Stimulated activated CD4-positive, alpha-beta T cell treated with anti-CD3 and anti-CD28 coated beads, Interleukin-1b, Interleukin-23, amount 100 ng/mL, for 4 hours (primary cell): ENCODE measurements at regions not wholly inside any gene's neighbourhood (a gene's known extent, or its start where the extent isn't known, plus 50 kb on each side); places are given as distances from the start of the nearest gene placed in this dataset.

Experiments
- DNase-seq, 2 donors: peaks; one replicate each; pipeline ENCODE4 v3.0.0-alpha.2; 2020; ENCODE audit warnings: low read depth in 2 of 2

DNA sequence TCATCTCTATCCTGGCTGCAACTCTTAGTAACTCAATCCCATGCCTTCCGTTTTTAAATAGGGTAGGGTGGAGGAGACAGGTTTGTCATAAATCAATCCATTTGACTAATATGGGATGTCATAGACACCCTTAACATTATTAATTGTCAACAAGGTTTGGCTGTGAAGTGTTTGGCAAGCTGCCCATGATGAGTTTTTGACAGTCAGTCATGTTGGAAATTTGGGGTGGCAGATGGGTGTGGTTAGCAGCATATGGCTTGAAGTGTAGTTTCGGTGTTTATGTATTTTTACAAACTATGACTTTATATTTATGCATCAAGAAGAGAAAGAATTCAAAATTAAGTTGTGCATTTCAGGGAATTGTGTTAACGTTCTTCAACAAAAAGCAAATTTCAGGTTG is 221.8 kb upstream of the CDH5 start:
- DNase-seq: no peak

DNA sequence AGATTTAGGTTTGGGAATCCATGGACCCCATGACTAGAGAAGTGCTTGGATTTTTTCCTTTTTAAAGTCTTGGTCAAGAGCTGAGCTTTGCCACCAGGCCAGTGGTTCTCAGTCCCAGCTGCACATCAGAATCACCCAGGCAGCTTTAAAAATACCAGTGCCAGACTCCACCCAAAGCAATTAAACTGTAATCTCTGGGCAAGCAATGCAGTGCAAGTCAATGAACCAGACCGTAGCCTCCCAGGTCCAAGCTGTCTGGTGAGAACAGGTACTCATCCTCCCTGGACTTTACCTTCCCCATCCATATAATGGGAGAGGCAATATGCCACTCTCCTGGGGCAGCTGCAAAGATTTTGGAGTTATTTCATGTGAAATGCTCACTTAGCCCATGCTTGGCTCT is 223.1 kb upstream of the CDH5 start:
- DNase-seq: no peak

DNA sequence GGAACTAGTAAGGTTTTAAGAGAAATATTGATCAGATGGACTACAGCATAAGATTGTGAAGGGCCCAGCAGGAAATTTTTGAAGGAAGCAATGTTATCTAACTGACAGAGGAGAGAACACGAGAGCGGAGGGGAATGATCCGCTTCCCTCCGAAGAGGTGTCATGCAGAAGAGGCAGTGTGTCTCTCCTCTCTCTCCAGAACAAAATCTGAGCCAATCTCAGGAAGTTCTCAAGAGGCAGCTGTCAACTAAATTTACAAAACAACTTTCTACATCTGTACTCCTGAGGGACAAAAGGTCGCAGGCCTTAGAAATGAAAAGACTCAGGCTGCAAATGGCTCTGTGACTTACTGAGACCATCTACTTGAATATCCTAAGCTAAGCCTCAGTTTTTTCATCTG is 224.6 kb upstream of the CDH5 start:
- DNase-seq: no peak

DNA sequence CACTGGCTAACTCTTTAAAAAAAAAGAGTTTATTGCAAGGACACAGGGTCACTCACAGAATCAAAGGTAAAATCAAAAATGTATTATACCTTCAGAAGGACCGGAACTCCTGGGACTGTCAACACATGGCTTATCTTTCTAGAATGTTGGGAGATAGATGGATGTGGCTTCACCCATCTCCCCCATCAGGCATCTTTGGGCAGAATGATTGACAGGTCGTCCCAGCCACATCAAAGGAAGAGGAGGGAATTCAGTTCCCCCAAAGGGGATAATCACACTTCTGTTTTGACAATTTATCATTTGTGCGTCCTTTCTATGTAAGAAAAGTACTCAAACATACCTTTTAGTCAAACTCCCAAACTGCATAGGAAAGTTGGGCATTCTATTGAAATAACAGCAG is 228.6 kb upstream of the CDH5 start:
- DNase-seq: no peak

GRCh38 chr16:66136841-66137240 is 229.7 kb upstream of the CDH5 start:
- no peak for DNase-seq

GRCh38 chr16:66135838-66136237 is 230.7 kb upstream of the CDH5 start:
- DNase-seq: no peak

GRCh38 chr16:66135421-66135831 is 231.1 kb upstream of the CDH5 start:
- no peak for DNase-seq

- DNase-seq: no peak
These were observed 231.6 kb upstream of the CDH5 start for GRCh38 chr16:66134875-66135274.

DNA sequence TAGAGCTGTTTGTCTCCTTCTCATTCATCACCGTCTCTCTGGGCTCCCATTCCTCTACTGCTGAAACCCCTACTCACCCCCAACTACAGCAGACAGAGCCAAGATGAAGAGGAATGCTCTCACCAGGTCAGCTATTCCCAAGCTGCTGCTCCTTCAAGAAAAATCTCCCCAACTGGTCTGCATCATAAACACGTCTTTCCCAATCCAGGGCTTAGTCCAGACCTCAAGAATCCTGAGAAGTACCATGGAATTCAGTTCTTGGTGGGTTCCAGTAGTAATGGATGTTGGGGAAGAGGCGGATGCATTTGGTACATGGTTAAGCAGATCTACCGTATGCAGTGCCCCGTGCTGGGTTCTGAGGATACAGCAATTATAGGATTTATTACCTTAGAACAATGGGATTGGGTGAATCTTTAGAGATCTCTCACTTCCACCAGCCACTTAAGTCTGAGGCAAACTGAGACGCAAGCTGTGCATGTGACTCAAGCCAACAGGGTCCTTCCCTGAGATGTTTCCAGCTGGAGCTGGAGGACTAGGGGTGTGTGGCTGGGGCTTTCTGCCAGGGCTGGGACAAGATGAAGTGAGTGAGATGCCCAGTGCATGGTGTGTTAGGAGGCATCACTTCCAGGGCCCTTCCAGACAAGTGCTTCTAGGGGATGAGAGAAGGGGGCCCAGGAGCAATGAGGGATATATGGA is 232.7 kb upstream of the CDH5 start:
- DNase-seq: no peak

DNA sequence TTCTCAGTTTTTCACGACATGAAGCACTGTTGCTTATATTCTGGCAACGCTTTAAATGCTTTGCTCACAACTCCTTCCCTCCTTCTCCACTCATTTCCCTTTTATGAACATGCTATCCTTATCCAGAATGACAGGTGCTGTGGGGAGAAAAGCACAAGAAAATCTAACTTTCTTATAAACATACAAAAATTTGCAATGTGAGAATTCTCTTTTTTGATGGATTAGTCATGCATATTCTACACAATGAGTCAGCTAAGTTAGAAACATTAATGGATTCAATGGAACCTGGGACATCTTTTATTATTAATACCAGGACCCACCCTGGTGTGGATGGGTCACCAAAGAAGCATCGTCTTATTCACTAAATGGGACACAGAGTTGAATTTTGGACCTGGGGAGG is 234.6 kb upstream of the CDH5 start:
- DNase-seq: no peak

DNA sequence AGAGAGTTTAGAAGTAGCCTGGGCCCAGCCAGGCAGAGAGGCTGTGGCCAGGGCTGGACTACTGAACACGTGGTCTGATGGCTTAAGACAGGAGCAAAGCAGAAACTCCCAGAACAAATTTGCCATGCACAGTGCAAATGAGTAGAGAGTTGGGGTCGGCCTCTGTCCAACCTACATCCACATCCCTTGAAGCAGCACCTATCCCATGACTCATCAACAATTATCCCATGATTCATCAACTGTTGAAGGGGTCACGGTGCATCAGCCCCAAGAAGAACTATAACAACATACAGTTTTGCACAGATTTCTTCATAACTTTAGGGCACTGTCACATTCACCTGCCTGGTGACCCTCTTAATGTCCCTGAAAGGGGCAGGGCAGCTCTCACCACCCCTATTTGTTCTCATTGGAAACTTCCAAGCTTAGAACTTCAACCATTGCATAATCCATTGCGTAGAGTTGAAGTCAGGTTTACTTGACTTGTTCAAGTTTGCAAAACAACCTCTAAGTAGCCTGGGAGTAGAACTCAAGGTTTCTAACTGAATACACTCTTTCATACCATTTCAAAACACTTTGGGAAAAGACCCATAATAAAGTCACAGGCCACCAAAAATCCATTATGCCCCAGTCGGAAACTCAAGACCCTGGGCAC is 235.2 kb upstream of the CDH5 start:
- DNase-seq: no peak

DNA sequence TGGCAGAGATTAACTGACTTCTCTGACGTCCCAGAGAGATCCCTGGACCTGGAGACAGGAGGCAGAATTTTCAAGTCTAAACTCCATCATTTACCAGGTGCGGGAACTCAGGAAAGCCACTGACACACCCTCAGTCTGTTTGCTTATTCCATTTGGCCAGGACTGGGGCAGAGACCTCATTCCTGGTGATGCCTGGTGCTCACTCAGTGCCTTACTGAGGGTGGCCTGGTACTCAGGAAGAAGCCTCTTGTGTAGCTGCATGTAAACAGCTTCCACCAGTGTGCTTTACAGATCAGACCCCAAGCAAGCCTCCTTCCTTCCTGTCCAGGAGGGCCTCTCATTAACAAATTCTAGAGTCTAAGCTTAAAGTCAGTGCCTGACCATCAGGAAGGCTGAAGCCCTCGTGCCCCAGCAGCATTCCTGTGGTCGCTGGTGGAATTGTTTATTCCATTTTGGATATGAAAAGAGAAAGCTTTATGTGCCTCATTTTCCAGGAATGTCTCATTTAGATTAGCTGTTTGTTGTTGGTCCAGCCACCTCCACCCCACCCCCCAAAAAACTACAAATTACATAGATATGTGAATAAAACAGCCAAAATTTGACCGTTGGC is 236.1 kb upstream of the CDH5 start:
- DNase-seq: no peak

- DNase-seq: no peak
These were observed 237.3 kb upstream of the CDH5 start for GRCh38 chr16:66129196-66129595.

GRCh38 chr16:66128371-66128770 is 238.1 kb upstream of the CDH5 start:
- no peak for DNase-seq

- no peak for DNase-seq
These were observed 238.8 kb upstream of the CDH5 start for GRCh38 chr16:66127459-66128370.

GRCh38 chr16:66121466-66121865 is 245.0 kb upstream of the CDH5 start:
- DNase-seq: no peak

- no peak for DNase-seq
These were observed 245.8 kb upstream of the CDH5 start for GRCh38 chr16:66120656-66121055.

DNA sequence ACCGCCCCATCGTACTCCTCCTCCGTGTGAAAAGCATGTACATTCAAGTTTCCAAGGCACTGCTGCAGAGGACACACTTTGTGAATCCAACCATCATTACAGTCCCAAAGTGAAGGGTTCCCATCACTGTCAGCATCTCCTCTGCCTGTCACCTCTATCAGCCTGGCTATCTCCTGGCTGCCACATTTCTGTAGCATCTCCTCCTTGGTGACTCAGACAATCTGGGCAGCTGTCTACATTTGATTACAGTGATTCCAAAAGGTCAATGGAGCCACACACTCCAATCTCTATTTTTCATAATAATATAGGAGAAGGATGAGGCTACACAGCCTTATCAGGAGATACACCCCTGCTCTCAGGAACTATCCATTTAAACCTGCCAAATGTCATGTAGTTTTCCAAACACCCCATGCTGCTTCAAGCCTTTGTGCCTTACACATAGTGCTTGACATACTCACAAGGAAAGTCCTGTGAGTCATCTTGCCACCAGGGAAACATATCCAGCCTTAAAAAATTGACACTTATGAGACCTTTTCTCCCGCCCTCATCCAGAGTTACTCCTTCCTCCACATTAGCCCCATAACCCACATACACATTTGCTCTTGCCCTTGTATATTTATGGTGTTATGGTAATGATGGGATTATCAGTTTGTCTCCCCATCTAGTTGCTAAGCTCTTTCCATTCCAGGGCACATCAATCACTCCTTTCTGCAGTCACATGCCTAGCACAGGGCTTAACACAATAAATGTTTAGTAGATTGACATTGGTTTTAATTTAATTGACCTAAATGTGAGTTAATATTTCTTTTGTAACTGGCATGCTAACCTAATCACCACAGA is 250.1 kb upstream of the CDH5 start:
- no peak for DNase-seq

- DNase-seq: no peak
These were observed 251.1 kb upstream of the CDH5 start for GRCh38 chr16:66115373-66115772.

DNA sequence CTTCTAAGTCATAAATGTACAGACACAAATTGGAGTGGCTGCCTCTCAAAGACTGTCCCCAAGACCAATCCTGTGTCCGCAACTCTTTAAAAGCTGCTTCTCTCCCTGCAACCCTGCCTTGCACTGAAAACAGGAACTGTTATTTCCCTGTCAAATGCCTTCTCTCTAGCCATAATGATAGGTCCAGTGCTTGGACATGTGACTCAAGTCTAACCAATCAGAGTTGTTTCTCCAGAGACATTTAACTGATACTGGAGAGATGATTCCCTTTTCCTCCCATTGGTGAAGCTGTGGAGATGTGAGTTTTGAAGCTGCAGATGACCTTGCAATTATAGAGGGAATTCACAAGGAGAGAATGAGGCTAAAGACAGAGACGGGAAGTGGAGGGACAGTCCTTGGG is 253.3 kb upstream of the CDH5 start:
- no peak for DNase-seq

- no peak for DNase-seq
These were observed 256.8 kb upstream of the CDH5 start for GRCh38 chr16:66109677-66110076.
